Activated CD8-positive, alpha-beta T cell treated with anti-CD3 and anti-CD28 coated beads, Interleukin-2, amount 10 ng/mL, durations not matched to agents 7 days and 5 days (primary cell): ENCODE measurements at regions not wholly inside any gene's neighbourhood (a gene's known extent, or its start where the extent isn't known, plus 50 kb on each side); places are given as distances from the start of the nearest gene placed in this dataset.
"Not testable (repeated sequence)": the region's sequence is repeated elsewhere in the genome, so short reads cannot be mapped to it uniquely, and the experiment has no call there.

Experiments used
- ATAC-seq: fragments of 150-1000 bp; cut with Tn5 transposase; one replicate; pipeline ENCODE4 v1.10.0; 2021; ENCODE audit warnings: moderate library complexity
- CTCF ChIA-PET: fragments of 350-600 bp; sonication (Branson Sonifier 250); formaldehyde crosslinking; loops from one replicate; lab custom pipeline; 2021; ENCODE audit warnings: antibody characterized with exemption; lab: Charles Lee
- POLR2A ChIA-PET: fragments of 350-600 bp; sonication (Branson Sonifier 250); formaldehyde crosslinking; loops from one replicate; lab custom pipeline; 2021; ENCODE audit warnings: antibody characterized with exemption; lab: Charles Lee
- DNase-seq: peaks from one replicate; pipeline ENCODE4 v3.0.0-alpha.2; 2020
- H3K27ac Mint-ChIP-seq: one replicate; pipeline ENCODE4 v1.8.0; 2021; ENCODE audit warnings: mild to moderate bottlenecking, mixed read lengths
- H3K27me3 Mint-ChIP-seq: one replicate; pipeline ENCODE4 v1.8.0; 2021; ENCODE audit warnings: low read depth, mixed read lengths
- H3K36me3 Mint-ChIP-seq: one replicate; pipeline ENCODE4 v1.8.0; 2021; ENCODE audit warnings: low read depth, mixed read lengths
- H3K4me1 Mint-ChIP-seq: one replicate; pipeline ENCODE4 v1.8.0; 2021; ENCODE audit warnings: low read depth, mixed read lengths
- H3K4me3 Mint-ChIP-seq: one replicate; pipeline ENCODE4 v1.8.0; 2021; ENCODE audit warnings: mild to moderate bottlenecking, mixed read lengths
- H3K9me3 Mint-ChIP-seq: one replicate; pipeline ENCODE4 v1.8.0; 2022; ENCODE audit warnings: mixed read lengths; ENCODE audit not compliant: insufficient read depth

GRCh38 chr16:18080658-18081363 is 255.7 kb downstream of the NPIPA8 start:
- H3K9me3 Mint-ChIP-seq, H3K4me1 Mint-ChIP-seq, ATAC-seq, H3K27me3 Mint-ChIP-seq, H3K36me3 Mint-ChIP-seq, CTCF ChIA-PET, H3K27ac Mint-ChIP-seq, DNase-seq, POLR2A ChIA-PET, H3K4me3 Mint-ChIP-seq: not testable (repeated sequence)

GRCh38 chr16:18077910-18078309 is 258.6 kb downstream of the NPIPA8 start:
- POLR2A ChIA-PET, H3K4me3 Mint-ChIP-seq, CTCF ChIA-PET, H3K9me3 Mint-ChIP-seq, H3K27ac Mint-ChIP-seq, H3K27me3 Mint-ChIP-seq, ATAC-seq, DNase-seq, H3K4me1 Mint-ChIP-seq, H3K36me3 Mint-ChIP-seq: not testable (repeated sequence)

GRCh38 chr16:18072161-18072560 is 264.4 kb downstream of the NPIPA8 start:
- H3K4me3 Mint-ChIP-seq = no peak overlapping the region
- H3K9me3 Mint-ChIP-seq = no peaks in the 10 kb centered on the region
- CTCF ChIA-PET = no interaction called here

GRCh38 chr16:18069683-18070082 is 266.9 kb downstream of the NPIPA8 start:
- CTCF ChIA-PET = interaction anchor here (1.0 kb wide), 1 partner anchor 148 kb away, joined by 3 read pairs; no protein-coding TSS in a partner anchor
- Mint-ChIP-seq H3K27ac (no peak overlapping the region), H3K36me3 (no peaks in the 10 kb centered on the region), H3K9me3 (no peaks in the 10 kb centered on the region), H3K27me3 (no peaks in the 10 kb centered on the region), H3K4me3 (no peak overlapping the region), H3K4me1 (no peaks in the 10 kb centered on the region)
- POLR2A ChIA-PET = no interaction called here
- ATAC-seq (no peak), DNase-seq (no peak)

More at GRCh38 chr16:18072161-18072560, 264.4 kb downstream of the NPIPA8 start:
- Mint-ChIP-seq H3K27ac (no peak overlapping the region), H3K27me3 (no peaks in the 10 kb centered on the region), H3K36me3 (no peaks in the 10 kb centered on the region), H3K4me1 (no peaks in the 10 kb centered on the region)
- DNase-seq (no peak), ATAC-seq (no peak)
- POLR2A ChIA-PET = no interaction called here

GRCh38 chr16:18068477-18068876 is 268.1 kb downstream of the NPIPA8 start:
- peaks cover 1% of the 10 kb centered on the region for H3K27me3 Mint-ChIP-seq
- ATAC-seq (no peak), DNase-seq (no peak)
- no peaks in the 10 kb centered on the region for H3K4me1 Mint-ChIP-seq
- CTCF ChIA-PET = no interaction called here
- no peak overlapping the region for H3K27ac Mint-ChIP-seq
- H3K9me3 Mint-ChIP-seq = no peaks in the 10 kb centered on the region
- POLR2A ChIA-PET = no interaction called here
- no peak overlapping the region for H3K4me3 Mint-ChIP-seq
- no peaks in the 10 kb centered on the region for H3K36me3 Mint-ChIP-seq

- no peak for ATAC-seq
- Mint-ChIP-seq H3K27ac (no peak overlapping the region), H3K27me3 (peaks cover 3% of the 10 kb centered on the region)
Observed at GRCh38 chr16:18062713-18063112, 273.8 kb downstream of the NPIPA8 start.

GRCh38 chr16:18060351-18060750 is 276.2 kb downstream of the NPIPA8 start:
- Mint-ChIP-seq H3K9me3 (no peaks in the 10 kb centered on the region), H3K4me1 (no peaks in the 10 kb centered on the region), H3K27ac (no peak overlapping the region), H3K4me3 (no peak overlapping the region), H3K36me3 (no peaks in the 10 kb centered on the region), H3K27me3 (peaks cover 3% of the 10 kb centered on the region)
- DNase-seq (no peak), ATAC-seq (no peak)
- ChIA-PET POLR2A (no interaction called here), CTCF (no interaction called here)

More at GRCh38 chr16:18062713-18063112, 273.8 kb downstream of the NPIPA8 start:
- no peak for DNase-seq
- CTCF ChIA-PET = no interaction called here
- Mint-ChIP-seq H3K36me3 (no peaks in the 10 kb centered on the region), H3K9me3 (no peaks in the 10 kb centered on the region), H3K4me1 (no peaks in the 10 kb centered on the region), H3K4me3 (no peak overlapping the region)
- POLR2A ChIA-PET = interaction anchor here (0.6 kb wide), 1 partner anchor 1994 kb away, joined by 6 read pairs; no protein-coding TSS in a partner anchor

- H3K4me1 Mint-ChIP-seq = no peaks in the 10 kb centered on the region
- peaks cover 3% of the 10 kb centered on the region for H3K27me3 Mint-ChIP-seq
- ATAC-seq (no peak), DNase-seq (no peak)
- no peaks in the 10 kb centered on the region for H3K9me3 Mint-ChIP-seq
- H3K4me3 Mint-ChIP-seq = no peak overlapping the region
- no peak overlapping the region for H3K27ac Mint-ChIP-seq
- H3K36me3 Mint-ChIP-seq = no peaks in the 10 kb centered on the region
- ChIA-PET POLR2A (no interaction called here), CTCF (no interaction called here)
Observed at GRCh38 chr16:18059577-18059976, 277.0 kb downstream of the NPIPA8 start.

- no peak for DNase-seq
- no peaks in the 10 kb centered on the region for H3K9me3 Mint-ChIP-seq
- H3K27ac Mint-ChIP-seq = no peak overlapping the region
- ChIA-PET POLR2A (no interaction called here), CTCF (no interaction called here)
- peaks cover 3% of the 10 kb centered on the region for H3K27me3 Mint-ChIP-seq
- H3K4me3 Mint-ChIP-seq = no peak overlapping the region
- ATAC-seq = no peak
- H3K4me1 Mint-ChIP-seq = no peaks in the 10 kb centered on the region
- no peaks in the 10 kb centered on the region for H3K36me3 Mint-ChIP-seq
Observed at GRCh38 chr16:18059089-18059488, 277.4 kb downstream of the NPIPA8 start.

GRCh38 chr16:18055411-18055916 is 281.1 kb downstream of the NPIPA8 start:
- no peaks in the 10 kb centered on the region for H3K36me3 Mint-ChIP-seq
- H3K27ac Mint-ChIP-seq = no peak overlapping the region
- H3K9me3 Mint-ChIP-seq = no peaks in the 10 kb centered on the region
- POLR2A ChIA-PET = no interaction called here
- no peaks in the 10 kb centered on the region for H3K4me1 Mint-ChIP-seq
- CTCF ChIA-PET = no interaction called here
- no peaks in the 10 kb centered on the region for H3K27me3 Mint-ChIP-seq
- H3K4me3 Mint-ChIP-seq = no peak overlapping the region
- DNase-seq (no peak), ATAC-seq (no peak)

- H3K4me3 Mint-ChIP-seq = no peak overlapping the region
- CTCF ChIA-PET = no interaction called here
- no peak overlapping the region for H3K27ac Mint-ChIP-seq
- H3K27me3 Mint-ChIP-seq = no peaks in the 10 kb centered on the region
- DNase-seq = no peak
- no peaks in the 10 kb centered on the region for H3K36me3 Mint-ChIP-seq
- no peak for ATAC-seq
- no peaks in the 10 kb centered on the region for H3K4me1 Mint-ChIP-seq
- no peaks in the 10 kb centered on the region for H3K9me3 Mint-ChIP-seq
- POLR2A ChIA-PET = no interaction called here
Observed at GRCh38 chr16:18050777-18051176, 285.8 kb downstream of the NPIPA8 start.

- no peak overlapping the region for H3K27ac Mint-ChIP-seq
- ATAC-seq = no peak
- H3K27me3 Mint-ChIP-seq = no peaks in the 10 kb centered on the region
- ChIA-PET CTCF (no interaction called here), POLR2A (no interaction called here)
- no peak overlapping the region for H3K4me3 Mint-ChIP-seq
- no peak for DNase-seq
- no peaks in the 10 kb centered on the region for H3K4me1 Mint-ChIP-seq
- no peaks in the 10 kb centered on the region for H3K9me3 Mint-ChIP-seq
- H3K36me3 Mint-ChIP-seq = no peaks in the 10 kb centered on the region
Observed at GRCh38 chr16:18050234-18050633, 286.3 kb downstream of the NPIPA8 start.
